ENCODE measurements at regions not wholly inside any gene's neighbourhood (a gene's known extent, or its start where the extent isn't known, plus 50 kb on each side); places are given as distances from the start of the nearest gene placed in this dataset.
A peak's percentile ranks its signal among the peaks of the same experiment; 100 is the strongest.

DNA sequence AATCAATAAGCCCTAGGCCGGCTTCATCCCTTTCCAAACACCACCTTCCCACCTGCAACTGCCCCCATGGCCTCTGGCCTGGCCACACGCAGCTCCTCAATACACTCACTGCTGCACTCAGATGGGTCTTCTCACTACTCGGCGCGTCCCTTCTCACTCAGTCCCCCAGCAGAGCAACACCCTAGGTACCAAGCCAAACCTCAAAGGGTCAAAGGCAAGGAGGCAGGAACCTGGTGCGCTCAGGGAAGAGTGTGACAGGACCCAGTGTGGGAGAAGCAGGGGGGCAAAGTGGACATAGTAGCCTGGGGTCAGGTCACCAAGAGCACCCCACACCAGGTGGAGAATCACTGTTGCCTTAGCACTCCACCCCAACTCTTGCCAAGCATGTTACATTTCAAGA, 90.6 kb downstream of the TTC32 start:
- H3K9me3 ChIP-seq (ENCODE audit: control insufficient read depth, insufficient read depth, low read length), result no peaks in the 10 kb centered on the region
- 87% methylated on average over 5 of the region's 6 CpGs for WGBS (ENCODE audit: insufficient coverage)
- no peaks in the 10 kb centered on the region for H3K27me3 ChIP-seq (ENCODE audit: control insufficient read depth, insufficient read depth, low read length)
- no peaks in the 10 kb centered on the region for H3K36me3 ChIP-seq (ENCODE audit: control insufficient read depth, insufficient read depth, low read length)
- H3K4me1 ChIP-seq (ENCODE audit: control insufficient read depth, insufficient read depth, low read length), result no peaks in the 10 kb centered on the region
- H3K27ac ChIP-seq (ENCODE audit: low read depth, low read length), result no peak overlapping the region
- H3K4me3 ChIP-seq (ENCODE audit: low read depth, low read length), result no peak overlapping the region
- DNase-seq (ENCODE audit: low read depth in 4 of 6, low spot score in 6 of 6), result no peak

DNA sequence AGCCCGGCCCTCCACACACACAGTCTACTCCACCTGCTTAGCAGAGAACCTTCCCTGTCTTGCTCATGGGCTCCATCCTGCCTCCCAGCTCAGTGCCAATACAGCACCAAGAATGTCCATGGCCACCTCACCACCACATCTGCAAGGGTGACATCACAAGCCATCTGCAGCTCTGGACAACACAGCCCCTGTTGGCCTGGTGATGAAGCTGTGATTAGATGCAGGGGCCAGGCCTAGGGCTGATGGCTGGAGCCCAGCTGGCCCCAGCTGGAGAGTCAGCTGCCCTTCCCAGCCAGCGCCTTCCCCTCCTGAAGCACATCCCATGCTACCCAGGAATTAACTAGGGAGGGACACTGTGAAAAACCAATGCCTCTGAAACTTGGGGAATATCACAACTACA, 91.1 kb downstream of the TTC32 start:
- Histone ChIP-seq H3K36me3 (ENCODE audit: control insufficient read depth, insufficient read depth, low read length) (no peaks in the 10 kb centered on the region), H3K27me3 (ENCODE audit: control insufficient read depth, insufficient read depth, low read length) (no peaks in the 10 kb centered on the region), H3K4me3 (ENCODE audit: low read depth, low read length) (no peak overlapping the region), H3K4me1 (ENCODE audit: control insufficient read depth, insufficient read depth, low read length) (no peaks in the 10 kb centered on the region), H3K27ac (ENCODE audit: low read depth, low read length) (no peak overlapping the region), H3K9me3 (ENCODE audit: control insufficient read depth, insufficient read depth, low read length) (no peaks in the 10 kb centered on the region)
- WGBS (ENCODE audit: insufficient coverage), result 88% methylated on average over 2 of the region's 2 CpGs
- no peak for DNase-seq (ENCODE audit: low read depth in 4 of 6, low spot score in 6 of 6)

DNA sequence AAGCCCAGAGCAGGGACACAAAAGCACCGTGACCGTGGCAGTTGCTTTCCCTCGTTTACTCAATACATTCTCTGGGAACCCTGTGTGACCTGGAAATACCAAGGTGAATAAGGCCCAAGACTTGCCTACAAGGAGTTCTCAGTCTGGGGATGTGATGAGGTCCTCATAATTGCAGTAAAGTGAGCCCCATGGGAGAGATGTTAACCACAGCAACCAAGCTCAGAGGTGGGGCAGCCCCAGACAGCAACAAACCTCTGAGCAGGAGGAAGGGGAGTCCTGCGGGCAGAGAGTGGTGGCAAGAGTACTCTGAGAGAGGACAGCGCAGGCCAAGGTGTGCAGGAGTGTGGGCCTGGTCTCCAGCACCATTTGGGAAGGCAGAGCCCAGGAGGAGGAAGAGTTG, 91.6 kb downstream of the TTC32 start:
- no peaks in the 10 kb centered on the region for H3K27me3 ChIP-seq (ENCODE audit: control insufficient read depth, insufficient read depth, low read length)
- no peak overlapping the region for H3K4me3 ChIP-seq (ENCODE audit: low read depth, low read length)
- no peak for DNase-seq (ENCODE audit: low read depth in 4 of 6, low spot score in 6 of 6)
- 94% methylated on average over 2 of the region's 5 CpGs for WGBS (ENCODE audit: insufficient coverage)
- no peaks in the 10 kb centered on the region for H3K4me1 ChIP-seq (ENCODE audit: control insufficient read depth, insufficient read depth, low read length)
- H3K27ac ChIP-seq (ENCODE audit: low read depth, low read length), result no peak overlapping the region
- no peaks in the 10 kb centered on the region for H3K36me3 ChIP-seq (ENCODE audit: control insufficient read depth, insufficient read depth, low read length)
- no peaks in the 10 kb centered on the region for H3K9me3 ChIP-seq (ENCODE audit: control insufficient read depth, insufficient read depth, low read length)

DNA sequence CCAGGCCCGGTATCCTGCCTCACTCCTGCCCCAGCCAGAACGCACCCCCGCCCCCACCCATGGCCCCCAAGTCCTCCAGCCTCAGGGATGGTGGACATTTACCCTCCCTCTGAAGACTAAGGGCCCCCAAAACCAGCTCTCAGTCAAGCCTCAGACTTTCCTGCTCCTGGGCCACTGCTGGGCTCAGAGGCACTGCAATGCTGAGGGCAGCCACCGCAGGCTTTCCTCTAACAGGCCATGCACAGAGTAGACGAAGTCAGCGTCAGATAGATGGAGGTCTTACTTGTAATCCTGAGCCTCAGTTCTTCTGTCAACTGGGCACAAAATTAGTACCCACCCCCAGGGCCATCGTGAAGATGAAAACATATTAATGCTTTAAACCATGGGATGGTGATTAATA, 92.6 kb downstream of the TTC32 start:
- no peak for DNase-seq (ENCODE audit: low read depth in 4 of 6, low spot score in 6 of 6)
- Histone ChIP-seq H3K9me3 (ENCODE audit: control insufficient read depth, insufficient read depth, low read length) (no peaks in the 10 kb centered on the region), H3K4me3 (ENCODE audit: low read depth, low read length) (no peak overlapping the region), H3K27me3 (ENCODE audit: control insufficient read depth, insufficient read depth, low read length) (no peaks in the 10 kb centered on the region), H3K27ac (ENCODE audit: low read depth, low read length) (no peak overlapping the region), H3K4me1 (ENCODE audit: control insufficient read depth, insufficient read depth, low read length) (no peaks in the 10 kb centered on the region), H3K36me3 (ENCODE audit: control insufficient read depth, insufficient read depth, low read length) (no peaks in the 10 kb centered on the region)
- 86% methylated on average over 6 of the region's 7 CpGs for WGBS (ENCODE audit: insufficient coverage)

DNA sequence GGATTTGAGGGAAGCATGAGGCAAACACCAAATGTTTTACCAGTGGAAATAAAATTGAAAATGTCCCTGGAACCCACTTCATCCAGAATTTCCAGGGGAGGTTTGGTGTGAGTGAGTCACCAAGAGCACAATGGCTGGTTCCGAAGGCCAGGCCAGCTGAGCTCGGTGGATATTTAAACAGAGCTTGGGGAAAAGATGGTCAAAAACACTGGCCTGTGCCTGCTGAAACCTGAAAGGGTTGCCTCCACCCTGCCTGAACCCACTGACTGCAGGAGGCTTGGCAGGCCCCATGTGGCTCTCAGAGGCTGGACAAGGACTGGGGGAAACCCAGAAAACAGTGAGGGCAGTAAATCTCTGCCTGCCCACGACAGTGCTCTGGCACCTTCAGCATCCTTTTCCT, 93.9 kb downstream of the TTC32 start:
- WGBS (ENCODE audit: insufficient coverage), result 63% methylated on average over 3 of the region's 3 CpGs
- Histone ChIP-seq H3K27me3 (ENCODE audit: control insufficient read depth, insufficient read depth, low read length) (no peaks in the 10 kb centered on the region), H3K36me3 (ENCODE audit: control insufficient read depth, insufficient read depth, low read length) (no peaks in the 10 kb centered on the region), H3K4me1 (ENCODE audit: control insufficient read depth, insufficient read depth, low read length) (no peaks in the 10 kb centered on the region), H3K27ac (ENCODE audit: low read depth, low read length) (no peak overlapping the region), H3K9me3 (ENCODE audit: control insufficient read depth, insufficient read depth, low read length) (no peaks in the 10 kb centered on the region), H3K4me3 (ENCODE audit: low read depth, low read length) (no peak overlapping the region)
- no peak for DNase-seq (ENCODE audit: low read depth in 4 of 6, low spot score in 6 of 6)

DNA sequence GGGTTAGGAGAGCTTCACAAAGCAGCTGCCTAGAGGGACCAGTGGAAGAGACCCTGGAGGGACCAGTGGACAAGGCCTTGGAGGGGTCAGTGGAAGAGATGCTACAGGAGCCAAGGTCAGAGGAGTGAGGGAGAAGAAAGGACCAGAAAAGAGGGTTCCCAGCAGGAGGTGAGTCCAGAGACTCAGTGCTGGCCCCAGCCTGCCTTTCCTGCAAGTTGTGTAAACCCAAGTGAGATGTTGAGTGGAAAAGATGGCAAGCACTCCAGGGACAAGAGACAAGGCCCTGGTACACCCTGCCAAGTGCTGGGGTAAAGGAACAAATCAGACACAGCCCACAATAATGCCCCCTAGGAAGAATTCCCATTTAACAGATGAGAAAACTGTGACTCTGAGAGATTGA, 94.4 kb downstream of the TTC32 start:
- H3K27ac ChIP-seq (ENCODE audit: low read depth, low read length), result no peak overlapping the region
- no peaks in the 10 kb centered on the region for H3K27me3 ChIP-seq (ENCODE audit: control insufficient read depth, insufficient read depth, low read length)
- no peaks in the 10 kb centered on the region for H3K4me1 ChIP-seq (ENCODE audit: control insufficient read depth, insufficient read depth, low read length)
- H3K9me3 ChIP-seq (ENCODE audit: control insufficient read depth, insufficient read depth, low read length), result no peaks in the 10 kb centered on the region
- no peaks in the 10 kb centered on the region for H3K36me3 ChIP-seq (ENCODE audit: control insufficient read depth, insufficient read depth, low read length)
- no peak for DNase-seq (ENCODE audit: low read depth in 4 of 6, low spot score in 6 of 6)
- H3K4me3 ChIP-seq (ENCODE audit: low read depth, low read length), result no peak overlapping the region

DNA sequence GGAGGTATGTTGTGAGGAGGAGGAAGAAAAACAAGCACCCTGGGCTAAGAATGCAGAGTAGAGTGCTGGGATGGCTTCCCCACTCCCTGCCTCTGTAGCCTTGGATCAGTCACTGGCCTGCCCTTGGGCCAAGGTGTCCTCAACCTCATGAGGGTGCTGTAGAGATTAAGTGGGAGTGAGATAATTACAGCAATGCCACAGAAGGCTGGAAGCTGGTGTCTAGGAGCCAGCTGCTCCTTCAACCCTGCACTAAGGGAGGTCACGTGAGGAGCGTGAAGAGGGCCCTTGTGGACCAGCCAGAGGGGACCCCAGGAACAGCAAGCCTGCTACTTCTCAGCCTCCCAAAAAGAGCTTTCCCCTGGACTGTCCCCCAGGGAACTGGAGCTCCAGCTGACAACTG, 95.2 kb downstream of the TTC32 start:
- Histone ChIP-seq H3K4me3 (ENCODE audit: low read depth, low read length) (no peak overlapping the region), H3K4me1 (ENCODE audit: control insufficient read depth, insufficient read depth, low read length) (no peaks in the 10 kb centered on the region), H3K27ac (ENCODE audit: low read depth, low read length) (no peak overlapping the region), H3K27me3 (ENCODE audit: control insufficient read depth, insufficient read depth, low read length) (no peaks in the 10 kb centered on the region), H3K36me3 (ENCODE audit: control insufficient read depth, insufficient read depth, low read length) (no peaks in the 10 kb centered on the region), H3K9me3 (ENCODE audit: control insufficient read depth, insufficient read depth, low read length) (no peaks in the 10 kb centered on the region)
- DNase-seq (ENCODE audit: low read depth in 4 of 6, low spot score in 6 of 6), result peak in 1 of 6 donors; percentile 27
- WGBS (ENCODE audit: insufficient coverage), result 100% methylated on average over 2 of the region's 2 CpGs

DNA sequence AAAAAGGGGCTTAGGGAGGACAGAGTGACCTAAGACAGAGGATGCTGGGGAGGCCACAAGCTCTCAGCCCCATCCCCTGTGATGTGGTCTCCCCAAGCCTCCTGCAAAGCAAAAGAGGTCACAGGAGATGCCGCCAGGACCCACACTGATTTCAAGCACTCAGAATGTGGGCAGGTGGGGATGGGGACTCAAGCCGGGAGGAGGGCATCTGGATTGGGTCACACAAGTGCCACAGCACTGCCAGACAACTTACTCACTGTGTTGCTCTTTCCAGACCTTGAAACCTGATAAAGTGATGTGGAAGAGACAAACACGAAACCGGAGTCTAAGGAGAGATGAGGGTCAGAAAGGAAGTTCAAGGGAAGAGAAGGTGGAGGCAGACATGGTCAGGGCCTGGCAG, 95.7 kb downstream of the TTC32 start:
- Histone ChIP-seq H3K4me1 (ENCODE audit: control insufficient read depth, insufficient read depth, low read length) (no peaks in the 10 kb centered on the region), H3K4me3 (ENCODE audit: low read depth, low read length) (no peak overlapping the region), H3K36me3 (ENCODE audit: control insufficient read depth, insufficient read depth, low read length) (no peaks in the 10 kb centered on the region), H3K27me3 (ENCODE audit: control insufficient read depth, insufficient read depth, low read length) (no peaks in the 10 kb centered on the region), H3K27ac (ENCODE audit: low read depth, low read length) (no peak overlapping the region), H3K9me3 (ENCODE audit: control insufficient read depth, insufficient read depth, low read length) (no peaks in the 10 kb centered on the region)
- DNase-seq (ENCODE audit: low read depth in 4 of 6, low spot score in 6 of 6), result no peak
- 80% methylated on average over 2 of the region's 4 CpGs for WGBS (ENCODE audit: insufficient coverage)

DNA sequence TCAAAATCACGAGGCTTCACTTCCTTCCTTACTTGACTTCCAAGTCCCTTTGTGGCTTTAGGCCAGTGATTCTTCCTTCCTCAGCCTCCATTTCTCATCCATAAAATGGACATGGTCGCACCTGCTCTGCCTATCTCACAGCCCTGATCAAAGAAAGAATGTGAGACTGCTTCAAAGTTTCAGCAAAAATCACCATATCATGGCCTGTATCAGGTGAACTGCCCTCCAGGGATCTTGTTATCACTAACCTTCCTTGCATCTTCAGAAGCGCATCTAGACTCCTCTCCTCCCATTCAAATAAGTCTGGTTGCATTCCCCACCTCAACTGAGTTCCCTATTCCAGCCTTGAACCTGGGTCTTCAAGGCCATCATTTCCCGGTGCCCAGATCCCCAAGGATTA, 96.5 kb downstream of the TTC32 start:
- Histone ChIP-seq H3K4me1 (ENCODE audit: control insufficient read depth, insufficient read depth, low read length) (no peaks in the 10 kb centered on the region), H3K4me3 (ENCODE audit: low read depth, low read length) (no peak overlapping the region), H3K27ac (ENCODE audit: low read depth, low read length) (no peak overlapping the region), H3K27me3 (ENCODE audit: control insufficient read depth, insufficient read depth, low read length) (no peaks in the 10 kb centered on the region), H3K9me3 (ENCODE audit: control insufficient read depth, insufficient read depth, low read length) (no peaks in the 10 kb centered on the region), H3K36me3 (ENCODE audit: control insufficient read depth, insufficient read depth, low read length) (no peaks in the 10 kb centered on the region)
- DNase-seq (ENCODE audit: low read depth in 4 of 6, low spot score in 6 of 6), result no peak
- 100% methylated on average over 3 of the region's 4 CpGs for WGBS (ENCODE audit: insufficient coverage)

DNA sequence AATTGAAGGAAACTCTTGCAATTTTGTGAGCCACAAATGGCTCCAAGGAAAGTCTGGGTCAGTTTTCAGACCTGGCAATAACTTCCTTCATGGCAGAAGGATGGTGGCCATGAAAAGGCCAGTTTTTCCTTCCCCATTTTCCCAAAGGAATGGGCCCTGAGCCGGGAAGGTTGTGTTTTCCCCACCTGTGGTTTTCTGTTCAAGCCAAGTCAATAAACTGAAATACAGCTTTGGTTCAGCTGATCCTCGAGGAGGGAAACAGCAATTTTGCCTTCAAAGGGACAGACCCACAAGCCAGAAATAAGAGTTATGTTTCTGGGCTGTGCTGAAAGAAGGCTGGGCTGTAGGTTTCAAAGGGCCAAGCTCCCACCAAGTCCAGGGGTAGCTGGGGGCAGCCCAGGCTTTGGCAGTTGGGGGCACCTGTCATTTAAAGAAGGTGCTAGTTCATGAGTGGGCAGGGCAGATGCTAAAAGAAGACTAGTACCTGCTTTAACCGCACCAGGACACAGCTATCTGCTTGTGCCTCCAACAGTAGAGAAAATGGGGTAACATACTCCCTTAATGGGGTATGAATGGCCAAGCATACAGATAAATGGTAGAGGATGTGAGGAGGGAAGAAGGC, 97.0 kb downstream of the TTC32 start:
- 96% methylated on average over 2 of the region's 3 CpGs for WGBS (ENCODE audit: insufficient coverage)
- no peak for DNase-seq (ENCODE audit: low read depth in 4 of 6, low spot score in 6 of 6)
- H3K27ac ChIP-seq (ENCODE audit: low read depth, low read length), result no peak overlapping the region

More for the DNA sequence above, 97.0 kb downstream of the TTC32 start:
- Histone ChIP-seq H3K4me1 (ENCODE audit: control insufficient read depth, insufficient read depth, low read length) (no peaks in the 10 kb centered on the region), H3K4me3 (ENCODE audit: low read depth, low read length) (no peak overlapping the region), H3K9me3 (ENCODE audit: control insufficient read depth, insufficient read depth, low read length) (no peaks in the 10 kb centered on the region), H3K36me3 (ENCODE audit: control insufficient read depth, insufficient read depth, low read length) (no peaks in the 10 kb centered on the region), H3K27me3 (ENCODE audit: control insufficient read depth, insufficient read depth, low read length) (no peaks in the 10 kb centered on the region)

Data from spinal cord (tissue), 9 donors.